SK-N-MC (cell line): ENCODE measurements at regions not wholly inside any gene's neighbourhood (a gene's known extent, or its start where the extent isn't known, plus 50 kb on each side); places are given as distances from the start of the nearest gene placed in this dataset.

ENCODE experiments used
- EZH2 ChIP-seq: fragments of 200-600 bp; sonication (generic); IDR thresholded peaks from one replicate; pipeline ENCODE4 v1.6.1; 2017; ENCODE audit warnings: antibody characterized with exemption
- POLR2AphosphoS5 ChIP-seq: IDR thresholded peaks from 2 replicates; pipeline ENCODE4 v1.6.1; 2012; ENCODE audit warnings: mild to moderate bottlenecking, low read depth, low read length, borderline replicate concordance

GRCh38 chr20:54278262-54278661 lies 70.4 kb downstream of the PFDN4 start:
- TF ChIP-seq POLR2AphosphoS5 (no peak), EZH2 (no peak)
